GM21381 (cell line): ENCODE measurements at regions not wholly inside any gene's neighbourhood (a gene's known extent, or its start where the extent isn't known, plus 50 kb on each side); places are given as distances from the start of the nearest gene placed in this dataset.

Experiments
- ATAC-seq: cut with Tn5 transposase; IDR thresholded peaks from one replicate; pipeline ENCODE4 v1.9.1; 2021; ENCODE audit warnings: mild to moderate bottlenecking, moderate library complexity; ENCODE audit not compliant: unreplicated experiment

DNA sequence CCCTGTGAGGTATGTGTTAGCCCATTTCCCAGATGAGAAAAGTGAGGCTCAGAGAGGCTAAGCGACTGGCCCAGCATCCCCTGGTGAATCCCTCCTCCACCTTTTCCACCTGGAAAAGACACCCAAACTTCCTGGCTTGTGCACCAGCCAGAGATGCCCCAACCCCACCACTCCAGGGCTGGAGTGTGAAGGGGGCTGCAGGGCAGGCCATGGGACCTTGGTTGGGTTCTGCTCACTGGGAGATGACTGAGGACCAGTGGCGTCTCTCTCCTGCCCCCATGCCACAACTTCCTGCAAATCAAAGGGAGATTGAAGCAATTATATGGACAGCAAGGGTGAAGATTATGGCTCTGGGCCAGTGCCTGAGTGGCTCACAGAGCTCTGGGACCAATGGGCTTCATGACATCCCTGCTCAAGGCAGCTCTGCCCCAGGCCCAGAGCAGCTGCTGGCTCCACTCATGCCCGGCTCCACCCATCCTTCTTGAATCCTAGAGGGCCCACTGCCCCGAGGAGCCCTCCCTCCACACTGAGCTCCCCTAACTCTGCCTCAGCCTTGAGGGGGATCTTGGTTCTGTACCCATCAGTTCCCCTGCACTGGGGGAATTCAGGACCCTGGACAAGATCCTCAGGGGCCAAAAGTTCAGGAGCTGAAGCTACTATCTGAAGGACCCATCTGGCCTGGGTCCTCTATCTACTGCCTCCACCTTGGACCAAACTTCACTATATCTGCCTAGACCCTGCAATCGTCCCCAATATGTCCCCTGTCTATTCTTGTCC, 416.9 kb downstream of the PTPRU start:
- ATAC-seq, result no peak

DNA sequence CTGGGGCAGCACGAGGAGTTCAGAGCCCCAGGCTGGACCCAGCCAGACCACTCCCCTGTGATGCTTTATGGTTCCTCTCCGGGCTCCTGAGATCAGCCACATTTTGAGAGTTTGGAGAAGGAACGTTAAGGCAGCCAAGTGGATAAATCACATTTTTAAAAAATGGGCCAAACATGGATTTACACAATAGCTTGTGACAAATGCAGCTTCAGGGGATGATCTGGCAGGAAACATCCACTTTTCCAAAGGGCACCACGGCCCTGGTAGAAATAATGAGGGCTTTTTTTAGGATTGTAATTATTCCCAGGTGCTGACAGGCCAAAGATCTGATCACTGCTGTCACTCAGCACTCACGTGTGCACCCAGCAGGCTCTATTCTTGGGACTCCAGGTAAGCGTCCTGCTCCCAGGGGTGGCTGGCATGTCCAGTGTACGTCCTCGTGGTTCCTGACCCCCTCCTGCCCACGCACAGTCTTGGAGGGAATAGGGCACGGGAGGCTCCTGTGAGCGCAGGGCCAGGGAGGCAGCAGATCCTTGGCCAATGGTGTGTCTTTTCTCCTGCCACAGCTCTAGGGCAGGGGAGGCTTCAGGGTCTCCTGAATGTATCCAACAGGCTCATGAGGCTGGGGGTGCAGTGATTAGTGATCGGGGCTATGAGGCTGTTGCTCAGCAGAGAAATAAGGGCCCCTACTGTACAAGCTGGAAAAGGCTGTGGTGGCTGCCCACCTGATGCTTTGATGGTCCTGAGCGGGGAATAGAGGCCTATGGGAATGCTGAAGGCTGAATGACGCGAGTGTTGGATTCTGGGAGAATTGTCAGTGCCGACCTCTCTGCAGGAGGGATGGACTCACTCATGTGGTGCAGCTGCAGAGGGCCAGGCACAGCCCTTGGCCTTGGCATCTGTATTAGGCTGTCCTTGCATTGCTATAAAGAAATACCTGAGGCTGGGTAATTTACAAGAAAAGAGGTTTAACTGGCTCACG, 415.7 kb downstream of the PTPRU start:
- ATAC-seq, result no peak

DNA sequence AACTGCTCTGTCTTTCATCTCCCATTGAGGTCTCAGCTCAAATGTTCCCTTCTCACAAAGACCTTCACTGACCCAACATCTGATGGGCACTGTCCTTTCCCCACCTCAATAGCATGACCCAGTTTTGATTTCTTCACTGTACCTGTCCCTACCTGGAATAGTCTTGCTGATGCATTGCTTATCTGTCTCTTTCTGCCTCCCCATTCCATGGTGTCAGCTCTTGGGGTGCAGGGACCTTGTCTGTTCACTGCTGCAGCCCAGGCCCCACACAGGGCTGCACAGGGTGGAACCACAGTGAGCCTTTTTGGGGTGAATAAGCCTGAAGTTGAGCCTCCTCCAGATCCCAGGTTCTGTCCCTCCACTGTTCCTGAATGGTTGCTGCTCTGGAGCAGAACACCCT, 414.9 kb downstream of the PTPRU start:
- no peak for ATAC-seq

DNA sequence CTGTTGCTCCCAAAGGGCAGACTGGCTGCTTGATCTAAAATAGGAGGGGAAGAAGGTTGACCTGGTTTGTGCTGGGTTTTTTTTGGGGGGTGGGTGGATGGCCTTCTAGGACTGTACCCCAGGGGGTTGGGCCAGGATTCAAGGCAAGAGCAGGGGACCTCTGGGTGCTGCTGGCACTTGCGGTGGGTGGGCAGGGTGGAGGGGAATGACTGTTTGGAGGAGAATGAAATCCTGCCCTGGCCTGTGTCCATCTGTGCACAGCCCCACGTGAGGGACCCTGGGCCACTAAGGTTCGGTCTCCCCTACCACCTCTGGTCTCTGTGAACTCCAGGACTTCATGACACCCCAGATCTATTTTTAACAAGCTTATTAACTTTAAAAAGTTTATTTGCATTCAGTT, 414.2 kb downstream of the PTPRU start:
- no peak for ATAC-seq

DNA sequence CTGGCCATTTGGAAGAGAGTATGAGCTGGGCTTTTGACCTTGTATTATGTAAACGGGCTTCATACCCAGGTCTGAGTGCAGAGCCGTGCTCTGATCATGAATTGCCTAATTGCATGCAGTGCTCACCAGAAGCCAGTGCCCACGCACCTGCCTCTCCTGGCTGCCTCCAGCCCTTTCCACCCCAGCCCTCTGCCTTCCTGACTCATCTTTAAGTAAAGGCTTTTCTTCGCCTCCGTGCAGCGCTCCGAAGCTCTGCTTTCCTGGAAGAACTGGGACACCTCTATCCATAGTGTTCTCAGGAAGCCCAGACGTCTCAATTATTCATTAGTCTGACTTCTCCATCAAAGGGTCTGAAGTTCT, 413.7 kb downstream of the PTPRU start:
- ATAC-seq, result no peak

DNA sequence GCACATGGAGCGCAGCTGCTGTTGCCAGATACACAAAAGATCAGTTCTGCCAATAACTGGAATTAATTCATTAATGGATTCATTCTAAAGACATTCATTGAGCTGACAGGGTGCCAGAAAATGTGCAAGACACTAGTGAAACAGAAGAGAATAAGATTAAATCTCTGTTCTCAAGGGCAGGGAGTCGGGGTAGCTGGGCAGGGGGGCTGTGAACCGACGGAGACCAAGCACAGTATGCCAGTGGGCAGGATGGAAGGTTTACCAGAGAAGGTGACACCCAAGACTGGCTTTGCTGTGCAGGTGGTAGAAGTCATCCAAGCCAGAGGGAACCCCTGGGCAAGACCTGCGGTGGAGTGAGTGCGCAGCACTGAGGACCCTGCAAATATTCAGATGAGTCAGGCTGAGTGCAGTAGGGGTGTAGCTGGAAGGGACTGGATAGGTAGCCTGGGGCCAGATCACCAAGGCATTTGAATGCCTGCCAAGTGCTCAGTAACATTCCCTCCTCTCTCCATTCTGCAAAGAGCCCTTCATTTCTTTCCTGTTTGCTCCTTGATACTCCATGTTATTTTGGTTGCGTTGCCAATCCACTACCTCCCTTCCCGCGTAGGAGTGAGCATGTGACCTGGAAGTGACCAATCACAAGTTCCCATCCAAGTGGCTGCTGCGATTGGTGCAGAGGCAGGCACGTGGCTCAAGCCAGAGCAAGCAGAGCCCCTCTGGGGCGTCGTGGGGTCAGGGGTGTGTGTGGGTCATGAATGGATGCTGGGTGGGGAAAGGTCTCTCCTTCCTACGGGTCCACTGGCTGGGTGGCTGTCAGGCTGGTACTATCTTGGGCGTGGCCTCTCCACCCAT, 413.1 kb downstream of the PTPRU start:
- no peak for ATAC-seq

DNA sequence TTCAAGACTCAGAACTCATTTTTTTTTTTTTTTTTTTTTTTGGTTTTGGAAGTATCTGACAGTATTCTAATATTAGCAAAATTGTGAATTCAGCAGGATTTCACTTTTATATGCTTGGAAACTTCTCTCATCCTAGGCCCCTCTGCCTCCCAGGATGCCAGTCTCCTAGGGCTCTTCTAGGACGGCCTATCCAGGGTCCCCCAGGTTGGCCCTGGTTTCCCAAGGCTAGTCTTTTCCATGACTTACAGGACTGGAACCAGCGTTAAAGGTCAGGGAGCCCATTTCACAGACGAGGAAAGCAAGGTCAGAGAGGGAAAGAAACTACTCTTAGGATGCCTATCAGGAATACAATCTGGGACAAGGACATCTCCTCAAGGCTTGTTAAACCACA, 412.5 kb downstream of the PTPRU start:
- ATAC-seq, result no peak

DNA sequence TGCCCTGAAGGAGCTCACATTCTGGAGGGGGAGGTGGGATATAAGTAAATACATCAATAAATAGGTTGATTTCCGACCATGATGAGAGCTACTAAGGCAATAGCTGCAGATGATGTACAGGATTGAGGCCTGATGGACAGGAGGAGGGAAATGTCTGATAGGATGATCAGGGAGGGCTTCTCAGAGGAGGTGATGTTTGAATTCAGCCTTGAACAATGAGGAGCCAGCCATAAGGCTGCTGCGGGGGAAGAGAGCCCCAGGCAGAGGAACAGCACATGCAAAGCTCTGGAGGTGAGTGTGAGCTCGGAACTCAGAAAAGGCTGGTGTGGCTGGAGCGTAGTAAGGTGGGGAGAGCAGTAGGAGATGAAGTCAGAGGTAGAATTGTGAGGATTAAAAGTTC, 411.7 kb downstream of the PTPRU start:
- no peak for ATAC-seq

DNA sequence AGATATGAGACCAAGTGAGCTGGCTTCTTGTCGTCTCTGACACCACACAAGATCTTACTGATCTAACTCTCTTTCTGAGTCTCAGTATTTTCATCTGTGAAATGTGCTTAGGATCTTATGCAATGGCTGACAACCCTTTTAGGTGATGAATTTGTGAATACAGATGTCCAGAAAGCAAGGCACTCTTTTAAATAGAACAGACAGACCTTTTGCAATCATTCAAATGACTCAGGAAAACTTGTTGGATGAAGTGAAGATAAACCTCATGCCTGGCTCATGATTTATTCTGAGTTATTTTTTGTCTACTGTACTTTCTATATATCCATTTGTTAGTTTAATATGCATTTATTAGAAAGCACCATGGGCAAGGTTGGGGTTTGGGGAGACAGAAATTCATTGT, 411.3 kb downstream of the PTPRU start:
- ATAC-seq, result no peak

DNA sequence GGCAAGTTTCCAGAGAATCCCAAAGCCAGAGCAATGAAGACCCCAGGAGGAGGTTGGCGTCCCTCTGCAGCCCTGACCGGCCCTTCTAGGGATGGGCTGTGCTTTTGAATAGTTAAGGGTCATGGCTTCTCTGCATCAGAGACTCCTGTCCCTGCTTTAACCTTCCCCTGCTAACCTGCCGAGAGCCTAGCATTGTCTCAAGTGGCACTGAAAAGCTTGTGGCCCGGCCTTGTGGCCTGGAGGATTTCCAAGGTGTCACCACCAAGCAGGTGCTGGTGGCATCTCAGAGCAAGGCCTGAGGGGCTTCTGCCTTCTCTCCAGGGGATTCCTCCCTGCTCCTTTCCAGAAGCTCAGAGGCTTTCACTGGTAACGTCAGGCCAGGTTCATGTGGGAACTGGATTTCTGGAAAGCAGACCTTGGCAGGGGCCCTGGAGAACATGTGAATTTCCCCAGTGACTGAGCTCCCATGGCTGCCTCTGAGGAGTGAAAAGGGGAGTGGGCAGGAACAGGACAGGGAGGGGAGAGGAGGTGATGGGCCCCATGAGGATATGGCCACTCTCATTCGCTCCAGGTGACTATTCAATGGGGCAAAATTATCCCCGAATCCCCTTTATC, 409.9 kb downstream of the PTPRU start:
- no peak for ATAC-seq

DNA sequence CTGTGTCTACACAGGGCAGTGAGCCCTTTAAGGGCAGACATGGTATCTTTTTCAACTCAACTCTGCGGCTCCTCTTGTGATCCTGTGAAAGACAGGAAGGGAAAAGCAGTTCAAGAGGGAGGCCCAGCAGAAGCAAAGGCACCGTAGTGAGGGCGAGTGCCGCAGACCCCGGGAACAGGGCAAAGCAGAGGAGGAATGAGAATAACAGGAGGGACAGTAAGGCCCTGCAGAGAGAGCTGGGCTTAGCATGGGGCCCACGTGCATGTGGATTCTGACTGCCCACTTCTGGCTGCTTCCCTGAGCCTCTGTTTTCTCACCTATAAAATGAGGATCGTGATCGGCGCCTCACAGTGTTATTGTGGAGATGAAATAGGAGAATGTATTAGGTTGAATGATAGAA, 409.3 kb downstream of the PTPRU start:
- no peak for ATAC-seq

DNA sequence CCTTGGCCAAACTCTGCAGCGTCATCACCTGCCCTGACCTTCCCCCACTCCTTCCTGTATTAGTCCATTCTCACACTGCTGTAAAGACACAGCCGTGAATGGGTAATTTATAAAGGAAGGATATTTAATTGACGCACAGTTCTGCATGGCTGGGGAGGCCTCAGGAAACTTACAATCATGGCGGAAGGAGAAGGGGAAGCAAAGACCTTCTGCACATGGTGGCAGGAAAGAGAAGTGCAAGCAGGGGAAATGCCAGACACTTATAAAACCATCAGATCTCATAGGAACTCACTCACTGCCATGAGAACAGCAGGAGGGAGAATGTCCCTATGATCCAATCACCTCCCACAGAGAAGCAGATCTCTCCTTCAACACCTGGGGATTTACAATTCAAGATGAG, 408.5 kb downstream of the PTPRU start:
- ATAC-seq, result no peak

DNA sequence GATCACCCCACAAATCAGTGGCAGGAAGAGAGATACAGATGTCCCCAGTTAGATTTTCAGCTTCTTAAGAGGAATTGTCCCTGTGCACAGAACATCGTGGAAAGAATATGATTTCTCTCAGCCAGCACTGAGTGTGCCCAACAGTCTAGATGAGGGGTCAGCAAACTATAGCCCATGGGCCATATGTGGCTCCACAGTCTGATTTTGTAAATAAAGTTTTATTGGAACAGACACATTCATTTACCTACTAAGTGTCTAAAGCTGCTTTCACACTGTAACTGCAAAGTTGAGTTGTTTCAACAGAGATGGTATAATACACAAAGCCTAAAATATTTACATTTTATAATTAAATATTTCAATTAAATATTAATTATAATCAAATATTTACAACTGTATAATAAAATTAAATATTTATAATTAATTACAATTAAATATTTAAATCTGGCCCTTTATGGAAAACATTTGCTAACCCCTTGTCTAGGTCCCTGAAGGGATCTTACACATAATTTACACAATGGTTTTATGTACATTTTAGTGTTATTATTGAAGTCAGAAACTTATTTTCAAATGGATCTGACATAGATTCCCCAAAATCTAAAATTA, 407.6 kb downstream of the PTPRU start:
- ATAC-seq, result no peak

DNA sequence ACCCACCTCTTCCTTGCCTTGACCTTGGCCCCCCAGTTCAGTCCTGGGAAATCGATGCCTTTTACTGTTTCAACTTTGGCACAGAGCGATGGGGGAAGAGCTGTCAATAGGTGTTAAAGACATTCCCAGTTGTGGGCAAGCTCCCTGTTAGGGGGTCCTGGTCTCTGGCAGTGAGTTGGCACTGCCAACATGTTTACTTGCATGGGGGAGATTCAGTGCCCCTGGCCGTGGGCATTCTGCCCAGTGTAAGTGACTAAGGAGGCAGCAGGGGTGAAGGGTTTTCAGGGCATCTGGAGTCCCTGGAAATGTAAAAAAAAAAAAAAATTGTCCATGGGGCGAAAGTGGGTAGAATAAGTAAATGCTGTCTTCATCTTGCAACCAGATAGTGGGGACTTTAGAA, 407.0 kb downstream of the PTPRU start:
- no peak for ATAC-seq

DNA sequence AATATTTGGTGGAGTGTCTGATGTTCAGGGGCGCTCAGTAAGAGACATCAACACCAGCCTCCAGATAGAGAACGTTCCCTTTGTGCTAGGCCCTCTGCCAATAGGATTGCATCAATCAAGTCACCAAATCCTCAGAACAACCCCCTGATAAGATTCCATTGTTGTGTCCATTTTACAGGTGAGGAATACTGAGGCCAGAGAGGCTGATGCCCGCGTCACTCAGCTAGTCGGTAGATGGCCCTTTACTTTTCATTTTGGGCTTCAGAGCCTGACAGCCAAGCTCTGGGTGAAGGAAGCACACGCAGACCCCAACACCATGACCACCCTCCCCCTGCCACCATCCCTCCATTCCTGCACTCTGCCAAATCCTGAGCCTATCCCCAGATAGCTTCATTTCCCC, 406.2 kb downstream of the PTPRU start:
- no peak for ATAC-seq

DNA sequence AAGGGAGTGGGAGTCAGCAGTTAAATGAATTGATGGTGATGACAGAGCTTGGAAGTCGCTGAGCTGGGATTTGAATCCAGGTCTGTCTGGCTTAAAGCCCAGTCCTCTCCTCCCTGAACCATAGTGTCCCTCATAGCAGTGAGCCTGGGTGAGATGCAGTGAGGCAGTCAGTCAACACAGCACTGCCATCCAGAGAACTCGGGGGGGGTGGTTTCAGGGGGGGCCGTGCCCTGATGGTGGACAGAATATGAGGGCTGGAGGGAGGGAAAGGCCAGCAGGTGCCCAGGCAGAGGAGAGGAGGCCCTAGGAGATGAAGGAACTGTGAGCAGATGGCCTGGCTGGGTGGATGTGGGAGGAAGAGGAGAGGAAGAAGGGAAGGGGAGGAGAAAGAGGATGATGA, 405.6 kb downstream of the PTPRU start:
- ATAC-seq, result no peak

DNA sequence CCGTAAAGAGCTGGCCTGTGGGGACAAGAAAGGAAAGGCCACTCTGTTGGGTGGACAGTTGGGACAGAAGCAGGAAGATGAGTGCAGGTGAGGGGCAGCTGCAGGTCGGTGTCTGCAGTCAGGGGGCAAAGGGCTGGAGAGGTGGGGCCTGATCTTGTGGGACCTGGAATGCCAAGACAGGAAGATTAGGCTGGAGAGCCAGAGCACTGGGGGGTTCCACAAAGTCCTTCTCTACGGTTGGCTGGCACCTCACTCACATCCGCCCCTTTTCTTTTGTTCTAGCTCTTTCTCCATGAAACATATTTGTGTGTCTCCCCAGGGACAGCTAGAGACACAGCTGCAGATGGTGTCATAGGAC, 404.1 kb downstream of the PTPRU start:
- no peak for ATAC-seq

DNA sequence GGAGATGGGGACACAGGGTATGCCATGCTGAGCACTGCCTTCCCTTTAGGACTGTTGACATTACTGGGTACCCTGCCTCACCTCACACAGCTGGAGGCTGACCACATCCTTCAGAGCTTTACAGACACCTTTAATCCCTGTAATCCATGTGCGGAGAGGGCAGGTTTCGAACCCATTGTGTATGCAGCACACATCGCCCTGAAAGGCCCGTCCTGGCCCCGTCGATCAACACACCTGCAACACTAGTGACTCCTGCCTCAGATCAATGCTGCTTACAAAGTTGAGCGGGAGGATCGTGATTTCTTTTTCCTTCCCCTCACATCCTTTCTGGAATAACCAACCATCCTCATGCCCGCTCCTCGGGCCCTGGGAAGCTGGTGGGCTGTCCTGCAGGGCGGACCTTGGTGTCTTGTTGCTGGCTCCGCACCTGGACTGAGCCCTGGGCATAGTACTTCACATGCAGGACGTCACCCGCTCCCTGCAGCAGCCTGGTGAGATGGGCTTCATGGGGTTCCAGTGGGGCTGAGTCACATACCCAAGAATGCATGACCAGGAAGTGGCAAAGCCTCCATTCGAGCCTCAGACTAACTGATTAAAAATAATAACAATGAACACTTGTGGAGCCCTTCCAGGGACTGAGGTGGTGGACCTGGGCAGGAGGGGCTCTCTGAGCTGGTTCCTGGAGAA, 403.6 kb downstream of the PTPRU start:
- ATAC-seq, result no peak

DNA sequence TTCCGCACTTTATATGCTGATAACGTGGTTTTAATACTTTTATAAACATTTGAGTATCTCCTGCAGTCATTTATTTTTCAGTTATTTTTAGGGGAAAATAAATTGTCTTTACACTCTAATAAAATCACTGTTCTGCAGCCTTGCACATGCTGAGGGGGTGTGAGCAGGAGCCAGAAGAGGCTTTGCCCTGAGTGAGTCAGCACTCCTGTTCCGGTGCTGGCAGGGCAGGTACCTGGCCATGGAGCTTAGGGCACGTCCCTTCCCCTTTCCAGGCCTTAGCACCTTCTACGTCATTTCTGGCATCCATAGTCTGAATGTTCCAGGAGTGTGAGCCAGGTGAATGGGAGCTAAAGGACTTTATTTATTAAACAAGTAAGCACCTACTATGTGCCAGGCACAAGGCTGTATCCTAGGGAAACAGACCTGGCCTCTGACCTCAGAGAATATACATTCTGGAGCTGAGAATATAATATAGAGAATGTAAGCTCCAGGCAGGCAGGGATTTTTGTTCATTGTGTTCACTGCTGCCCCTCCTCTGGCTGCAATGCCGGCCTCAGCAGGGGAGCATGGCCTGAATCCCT, 402.9 kb downstream of the PTPRU start:
- ATAC-seq, result no peak

DNA sequence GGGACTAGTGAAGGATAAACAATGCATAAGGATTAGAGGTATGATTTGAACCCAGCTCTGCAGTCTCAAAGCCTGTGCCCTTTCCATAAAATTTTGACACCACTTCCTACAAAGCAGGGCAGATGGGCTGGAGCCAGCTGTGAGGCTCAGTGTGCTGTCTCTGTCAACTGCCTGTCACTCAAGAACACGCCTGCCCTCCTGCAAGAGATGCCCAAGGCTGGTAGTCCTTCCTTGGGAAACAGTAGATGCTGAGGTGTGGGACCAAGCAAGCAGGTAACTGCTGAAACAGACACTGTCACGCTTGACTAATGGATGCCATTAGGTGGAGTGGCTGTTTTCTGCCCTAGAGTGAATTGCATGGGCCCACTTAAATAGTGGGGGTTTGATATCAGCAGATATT, 402.0 kb downstream of the PTPRU start:
- no peak for ATAC-seq
